H1 (cell line): ENCODE measurements at regions not wholly inside any gene's neighbourhood (a gene's known extent, or its start where the extent isn't known, plus 50 kb on each side); places are given as distances from the start of the nearest gene placed in this dataset.

Source experiments
- CTCF ChIA-PET: fragments of 300-600 bp; sonication (Branson Sonifier 250); formaldehyde crosslinking; loops from one replicate; lab custom pipeline; 2021; ENCODE audit not compliant: partially characterized antibody; lab: Charles Lee
- POLR2A ChIA-PET: fragments of 300-600 bp; sonication (Branson Sonifier 250); formaldehyde crosslinking; loops from one replicate; lab custom pipeline; 2021; ENCODE audit warnings: inconsistent platforms; ENCODE audit not compliant: partially characterized antibody; lab: Charles Lee
- DNase-seq, 2 experiments: peaks; one replicate each; pipeline versions ENCODE4 v3.0.0 to v3.0.0-alpha.2; 2010 to 2022; ENCODE audit warnings: low spot score in 2 of 2, low read depth in 1 of 2, mixed read lengths in 1 of 2
- FAIRE-seq: peaks from 2 replicates; lab custom pipeline; 2011; peaks lifted over from hg19 to GRCh38; lab: Jason Lieb, UNC
- H2AFZ ChIP-seq: 2 replicates; pipeline ENCODE4 v1.8.1; 2012; ENCODE audit warnings: low read length, inconsistent platforms
- H2AK5ac ChIP-seq: 2 replicates; pipeline ENCODE4 v1.6.1; 2013; ENCODE audit warnings: low read depth, low read length
- H2BK120ac ChIP-seq: replicated peaks from 2 replicates; pipeline ENCODE3; 2013; ENCODE audit warnings: low read depth, low read length, inconsistent platforms
- H2BK12ac ChIP-seq: 2 replicates; pipeline ENCODE4 v1.6.1; 2013; ENCODE audit warnings: low read depth, low read length
- H2BK15ac ChIP-seq: 2 replicates; pipeline ENCODE4 v1.6.1; 2013; ENCODE audit warnings: low read length
- H2BK20ac ChIP-seq: 2 replicates; pipeline ENCODE4 v1.6.1; 2013; ENCODE audit warnings: low read length
- H2BK5ac ChIP-seq: 2 replicates; pipeline ENCODE4 v1.6.1; 2013; ENCODE audit warnings: low read depth, low read length
- H3K14ac ChIP-seq: 2 replicates; pipeline ENCODE4 v1.6.1; 2013; ENCODE audit warnings: inconsistent platforms; ENCODE audit not compliant: insufficient read length
- H3K18ac ChIP-seq: 2 replicates; pipeline ENCODE4 v1.6.1; 2013; ENCODE audit warnings: low read length; ENCODE audit errors: extremely low read depth
- H3K23ac ChIP-seq: 2 replicates; pipeline ENCODE4 v1.6.1; 2013; ENCODE audit warnings: inconsistent platforms; ENCODE audit not compliant: insufficient read length
- H3K23me2 ChIP-seq: 2 replicates; pipeline ENCODE4 v1.6.1; 2013; ENCODE audit warnings: low read depth, low read length
- H3K27ac ChIP-seq: 2 replicates; pipeline ENCODE4 v1.6.1; 2011; ENCODE audit warnings: low read depth, low read length, inconsistent platforms
- H3K27me3 ChIP-seq, 4 experiments: replicated peaks in 1 of 4; 1 replicate in 1 of 4; 2 replicates in 3 of 4; pipeline versions ENCODE4 v1.6.1 to v1.8.1; 2011 to 2013; ENCODE audit warnings: low read length in 3 of 4, mild to moderate bottlenecking in 3 of 4, inconsistent platforms in 2 of 4, mixed read lengths in 2 of 4, moderate library complexity in 1 of 4; ENCODE audit not compliant: control insufficient read depth in 3 of 4, insufficient read depth in 3 of 4; ENCODE audit errors: extremely low read depth in 1 of 4
- H3K36me3 ChIP-seq, 4 experiments: 2 replicates each; pipeline versions ENCODE4 v1.6.1 to v1.8.1; 2011 to 2013; ENCODE audit warnings: mild to moderate bottlenecking in 4 of 4, low read length in 3 of 4, moderate library complexity in 2 of 4, control low read depth in 1 of 4, inconsistent platforms in 1 of 4; ENCODE audit not compliant: insufficient read depth in 4 of 4, control insufficient read depth in 2 of 4
- H3K4ac ChIP-seq: replicated peaks from 2 replicates; pipeline ENCODE3; 2013; ENCODE audit warnings: low read length, low read depth, mixed read lengths, inconsistent platforms; ENCODE audit not compliant: insufficient read length
- H3K4me1 ChIP-seq, 4 experiments: replicated peaks in 1 of 4; 1 replicate in 1 of 4; 2 replicates in 3 of 4; pipeline versions ENCODE4 v1.6.1 to v1.8.1; 2011 to 2013; ENCODE audit warnings: low read length in 3 of 4, inconsistent platforms in 2 of 4, mixed read lengths in 1 of 4; ENCODE audit not compliant: insufficient read depth in 4 of 4, control insufficient read depth in 3 of 4
- H3K4me2 ChIP-seq, 2 experiments: 2 replicates each; pipeline versions ENCODE4 v1.6.1 to v1.8.1; 2011 to 2013; ENCODE audit warnings: low read depth in 2 of 2, low read length in 2 of 2, control low read depth in 1 of 2, inconsistent platforms in 1 of 2, mild to moderate bottlenecking in 1 of 2; ENCODE audit not compliant: insufficient read depth in 1 of 2
- H3K4me3 ChIP-seq, 4 experiments: fragments of 200-600, 300-600 bp in 1 of 4; sonication (generic), shearing (Covaris generic), sonication (Bioruptor Twin) in 1 of 4; 2 replicates each; pipeline versions ENCODE4 v1.5.1 to v1.8.1; 2011 to 2016; ENCODE audit warnings: low read length in 4 of 4, low read depth in 3 of 4, control low read depth in 2 of 4, inconsistent platforms in 2 of 4, mild to moderate bottlenecking in 2 of 4, mixed read lengths in 1 of 4, moderate library complexity in 1 of 4; ENCODE audit not compliant: insufficient read depth in 2 of 4; ENCODE audit errors: extremely low read depth in 1 of 4
- H3K56ac ChIP-seq: replicated peaks from 2 replicates; pipeline ENCODE3; 2013; ENCODE audit warnings: low read depth, mild to moderate bottlenecking, mixed read lengths, low read length, inconsistent platforms; ENCODE audit not compliant: insufficient read length
- H3K79me1 ChIP-seq: 2 replicates; pipeline ENCODE4 v1.6.1; 2013; ENCODE audit warnings: low read depth, low read length, control low read depth
- H3K79me2 ChIP-seq, 2 experiments: 2 replicates each; pipeline versions ENCODE4 v1.6.1 to v1.8.1; 2012 to 2013; ENCODE audit warnings: low read length in 2 of 2, mild to moderate bottlenecking in 2 of 2, inconsistent platforms in 1 of 2; ENCODE audit not compliant: insufficient read depth in 2 of 2, control insufficient read depth in 1 of 2
- H3K9ac ChIP-seq, 4 experiments: replicated peaks in 1 of 4; 1 replicate in 1 of 4; 2 replicates in 3 of 4; pipeline versions ENCODE4 v1.6.1 to v1.8.1; 2011 to 2013; ENCODE audit warnings: low read depth in 3 of 4, low read length in 3 of 4, control low read depth in 2 of 4, mild to moderate bottlenecking in 2 of 4, moderate library complexity in 2 of 4, inconsistent platforms in 1 of 4; ENCODE audit errors: extremely low read depth in 1 of 4
- H3K9me3 ChIP-seq, 2 experiments: 2 replicates each; pipeline versions ENCODE4 v1.6.1 to v1.8.1; 2012 to 2013; ENCODE audit warnings: mild to moderate bottlenecking in 2 of 2, moderate library complexity in 2 of 2, control low read depth in 1 of 2, inconsistent platforms in 1 of 2, low read depth in 1 of 2, low read length in 1 of 2, mixed read lengths in 1 of 2; ENCODE audit not compliant: insufficient read depth in 2 of 2
- H4K20me1 ChIP-seq, 2 experiments: replicated peaks in 1 of 2; 2 replicates each; pipeline versions ENCODE3 to v1.8.1; 2011 to 2013; ENCODE audit warnings: inconsistent platforms in 2 of 2, low read length in 2 of 2, mild to moderate bottlenecking in 1 of 2; ENCODE audit not compliant: insufficient read depth in 2 of 2, control insufficient read depth in 1 of 2
- H4K5ac ChIP-seq: 2 replicates; pipeline ENCODE4 v1.6.1; 2013; ENCODE audit warnings: low read length, low read depth, mixed read lengths, inconsistent platforms; ENCODE audit not compliant: insufficient read length
- H4K8ac ChIP-seq: 2 replicates; pipeline ENCODE4 v1.8.0; 2013; ENCODE audit warnings: mild to moderate bottlenecking, moderate library complexity, low read length, inconsistent platforms; ENCODE audit not compliant: insufficient read depth; ENCODE audit errors: extremely low read depth
- H4K91ac ChIP-seq: replicated peaks from 2 replicates; pipeline ENCODE3; 2013; ENCODE audit warnings: low read length, mixed read lengths, inconsistent platforms; ENCODE audit not compliant: insufficient read length
- ASH2L ChIP-seq: fragments of 200-600, 300-600 bp; sonication (generic); IDR thresholded peaks from one replicate; pipeline ENCODE4 v1.7.1; 2017; ENCODE audit warnings: low read length
- CEBPB ChIP-seq: IDR thresholded peaks from 2 replicates; pipeline ENCODE4 v1.6.1; 2012; ENCODE audit warnings: low read depth, low read length
- GABPA ChIP-seq: IDR thresholded peaks from 2 replicates; pipeline ENCODE4 v1.6.1; 2011; ENCODE audit warnings: mild to moderate bottlenecking, low read length, moderate library complexity, borderline replicate concordance; ENCODE audit not compliant: insufficient read depth
- HDAC6 ChIP-seq: IDR thresholded peaks from one replicate; pipeline ENCODE4 v1.7.1; 2012; ENCODE audit warnings: low read depth, mild to moderate bottlenecking, inconsistent platforms, low read length, moderate library complexity
- JUND ChIP-seq: IDR thresholded peaks from 2 replicates; pipeline ENCODE4 v1.6.1; 2011; ENCODE audit warnings: mild to moderate bottlenecking, improper control_type of control experiment, low read length
- RAD21 ChIP-seq, 2 experiments: IDR thresholded peaks in 1 of 2; conservative IDR thresholded peaks in 1 of 2; 2 replicates each; pipeline ENCODE4 v1.6.1; 2011; ENCODE audit warnings: low read depth in 2 of 2, low read length in 2 of 2, improper control_type of control experiment in 1 of 2, inconsistent platforms in 1 of 2, mild to moderate bottlenecking in 1 of 2, moderate library complexity in 1 of 2
- RXRA ChIP-seq: IDR thresholded peaks from 2 replicates; pipeline ENCODE4 v1.6.1; 2011; ENCODE audit warnings: low read depth, mild to moderate bottlenecking, low read length, moderate library complexity; ENCODE audit not compliant: insufficient read depth
- SP4 ChIP-seq: IDR thresholded peaks from 2 replicates; pipeline ENCODE4 v1.6.1; 2012; ENCODE audit warnings: low read length, inconsistent platforms
- TBP ChIP-seq: IDR thresholded peaks from 2 replicates; pipeline ENCODE4 v1.6.1; 2011; ENCODE audit warnings: low read depth, low read length, improper control_type of control experiment
- TEAD4 ChIP-seq: IDR thresholded peaks from 2 replicates; pipeline ENCODE4 v1.6.1; 2012; ENCODE audit warnings: low read depth, low read length, inconsistent platforms, mixed read lengths
- WGBS, 2 experiments: shearing (Covaris generic) in 1 of 2; methylation state at CpG; one replicate each; pipeline versions ENCODE4 v1.1.6 to v1.1.7; 2013 to 2015; ENCODE audit warnings: low lambda C conversion rate in 2 of 2, mixed read lengths in 2 of 2, inconsistent platforms in 1 of 2, low coverage in 1 of 2, missing lambda C conversion rate in 1 of 2; ENCODE audit not compliant: insufficient replicate concordance in 2 of 2, insufficient coverage in 1 of 2, insufficient read length in 1 of 2; ENCODE audit errors: extremely low coverage in 1 of 2, missing lambda C conversion rate in 1 of 2; 5-methylcytosine and 5-hydroxymethylcytosine counted together

GRCh38 chr10:90430186-90430585 is 427.7 kb downstream of the HTR7 start:
- no peaks in the 10 kb centered on the region for H4K20me1 ChIP-seq
- H3K9ac ChIP-seq = no peak overlapping the region
- 100% methylated on average over 1 of the region's 1 CpG; no CpG with 5 or more reads in 1 of the 2 experiments for WGBS, 2 experiments
- no peak overlapping the region for H2BK5ac ChIP-seq
- H3K27me3 ChIP-seq = no peaks in the 10 kb centered on the region
- no peak overlapping the region for H2AFZ ChIP-seq
- H3K14ac ChIP-seq = no peak overlapping the region
- no peak overlapping the region for H3K27ac ChIP-seq
- FAIRE-seq (no peak), DNase-seq (no peak)
- H4K5ac ChIP-seq = no peak overlapping the region
- POLR2A ChIA-PET = no interaction called here
- CTCF ChIA-PET = interaction anchor here (0.7 kb wide), 1 partner anchor 108 kb away, joined by 3 read pairs; no protein-coding TSS in a partner anchor
- no peak overlapping the region for H3K4me2 ChIP-seq
- no peak overlapping the region for H3K56ac ChIP-seq
- H2BK12ac ChIP-seq = no peak overlapping the region
- H3K23ac ChIP-seq = no peak overlapping the region
- no peak overlapping the region for H4K91ac ChIP-seq
- no peaks in the 10 kb centered on the region for H3K79me2 ChIP-seq
- H3K36me3 ChIP-seq = no peaks in the 10 kb centered on the region
- no peak overlapping the region for H2BK20ac ChIP-seq
- H3K18ac ChIP-seq = no peak overlapping the region
- TF ChIP-seq TEAD4 = no peak
- no peak for TF ChIP-seq RAD21 (IDR thresholded peaks at IDR 0.05 in 1 of 2, conservative IDR thresholded peaks at IDR 0.05 in 1 of 2; ENCODE audit: low read depth in 2 of 2, low read length in 2 of 2)
- TF ChIP-seq TBP = no peak
- TF ChIP-seq RXRA = no peak
- no peak for TF ChIP-seq GABPA
- TF ChIP-seq SP4 = no peak
- TF ChIP-seq HDAC6 = no peak
- TF ChIP-seq ASH2L = no peak
- no peak for TF ChIP-seq CEBPB
- TF ChIP-seq JUND = no peak
- no peaks in the 10 kb centered on the region for H3K23me2 ChIP-seq
- no peak overlapping the region for H2AK5ac ChIP-seq
- no peak overlapping the region for H3K4me3 ChIP-seq
- H3K4me1 ChIP-seq = no peaks in the 10 kb centered on the region
- H3K9me3 ChIP-seq = no peaks in the 10 kb centered on the region
- no peak overlapping the region for H2BK15ac ChIP-seq
- H3K4ac ChIP-seq = no peak overlapping the region
- H4K8ac ChIP-seq = no peak overlapping the region
- H2BK120ac ChIP-seq = no peak overlapping the region
- H3K79me1 ChIP-seq = no peaks in the 10 kb centered on the region
